HG02840 (cell line): ENCODE measurements at regions not wholly inside any gene's neighbourhood (a gene's known extent, or its start where the extent isn't known, plus 50 kb on each side); places are given as distances from the start of the nearest gene placed in this dataset.

Experiments
- ATAC-seq: cut with Tn5 transposase; IDR thresholded peaks from one replicate; pipeline ENCODE4 v1.9.1; 2021; ENCODE audit warnings: mild to moderate bottlenecking, moderate library complexity, moderate number of reproducible peaks; ENCODE audit not compliant: unreplicated experiment, low FRiP score

DNA sequence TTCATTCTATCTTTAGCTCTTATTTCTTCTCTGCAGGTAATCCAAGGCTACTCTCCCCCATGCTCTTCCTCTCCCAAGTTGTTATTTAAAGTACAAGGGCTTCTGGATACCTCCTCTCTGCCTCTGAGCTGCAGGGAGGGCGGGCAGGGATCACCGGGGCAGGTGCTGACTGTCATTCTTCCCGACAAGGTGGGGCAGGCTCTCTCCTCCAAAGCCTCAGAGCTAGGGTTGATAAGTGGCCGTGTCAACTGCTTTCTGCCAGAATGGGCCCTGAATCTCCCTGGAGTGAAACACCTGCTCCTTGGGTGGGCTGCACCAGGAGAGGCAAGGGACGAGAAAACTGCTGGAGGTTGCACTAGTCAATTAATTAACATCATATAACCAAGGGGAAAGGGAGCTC lies 250.3 kb downstream of the SLC4A3 start:
- no peak for ATAC-seq

DNA sequence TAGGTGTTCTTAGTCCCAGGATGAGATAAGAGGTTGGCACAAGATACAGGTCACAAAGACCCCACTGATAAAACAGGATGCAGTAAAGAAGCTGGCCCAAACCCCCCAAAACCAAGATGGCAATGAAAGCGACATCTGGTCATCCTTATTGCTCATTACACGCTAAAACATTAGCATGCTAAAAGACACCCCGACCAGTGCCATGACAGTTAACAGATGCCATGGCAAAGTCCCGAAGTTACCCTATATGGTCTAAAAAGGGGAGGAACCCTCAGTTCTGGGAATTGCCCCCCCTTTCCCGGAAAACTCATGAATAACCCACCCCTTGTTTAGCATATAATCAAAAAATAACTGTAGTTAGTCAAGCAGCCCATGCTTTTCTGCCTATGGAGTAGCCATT lies 251.1 kb downstream of the SLC4A3 start:
- no peak for ATAC-seq

DNA sequence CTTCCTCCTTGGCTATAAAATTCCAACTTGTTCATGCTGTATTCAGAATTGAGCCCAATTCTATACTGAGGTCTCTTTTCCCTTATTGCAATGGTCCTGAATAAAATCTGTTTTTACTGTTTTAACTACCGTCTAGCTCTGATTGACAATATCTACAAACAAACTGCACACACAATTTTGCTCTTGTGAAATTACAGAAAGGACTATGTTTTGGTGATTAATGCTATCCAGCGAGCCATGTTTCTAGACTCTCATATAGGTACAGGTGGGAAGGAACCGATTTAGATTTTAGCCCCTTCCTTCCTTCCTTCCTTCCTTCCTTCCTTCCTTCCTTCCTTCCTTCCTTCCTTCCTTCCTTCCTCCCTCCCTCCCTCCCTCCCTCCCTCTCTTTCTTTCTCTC lies 254.4 kb downstream of the SLC4A3 start:
- no peak for ATAC-seq

DNA sequence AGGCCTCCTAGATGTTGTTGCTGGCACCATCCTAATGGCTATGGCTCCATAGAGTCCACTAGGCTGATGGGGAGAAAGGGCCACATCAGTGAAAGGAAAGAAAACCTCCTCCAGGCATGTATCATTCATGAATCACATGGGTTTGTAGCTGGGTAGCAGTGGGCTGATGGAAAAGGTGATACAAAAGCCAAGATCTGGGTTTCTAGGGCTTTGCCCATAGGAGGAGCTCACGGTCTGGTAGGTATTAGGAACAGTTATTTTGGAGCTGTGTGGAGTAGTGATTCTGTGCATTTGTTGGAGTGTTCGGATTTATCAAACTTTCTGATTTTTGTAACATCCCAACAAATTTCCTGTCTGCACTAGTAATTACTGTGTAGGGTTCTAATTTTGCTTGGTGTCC lies 259.2 kb downstream of the SLC4A3 start:
- ATAC-seq, result no peak

DNA sequence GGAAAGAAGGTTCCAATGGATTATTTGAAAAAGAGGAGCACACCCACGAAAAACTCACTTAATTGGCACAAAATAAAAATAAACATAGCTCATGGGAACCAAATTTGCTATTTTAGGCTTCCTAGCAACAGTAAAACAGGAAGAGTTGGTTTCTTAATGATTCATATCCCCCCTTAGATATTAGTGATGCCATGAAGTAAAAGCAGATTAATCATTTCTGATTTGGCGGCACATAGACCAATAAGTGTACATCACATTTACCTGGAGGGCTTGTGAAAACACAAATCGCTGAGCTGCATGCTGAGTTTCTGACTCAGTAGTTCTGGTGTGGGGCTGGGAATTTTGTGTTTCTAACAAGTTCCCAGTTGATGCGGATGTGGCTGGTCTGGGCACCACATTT lies 260.4 kb downstream of the SLC4A3 start:
- ATAC-seq, result no peak

DNA sequence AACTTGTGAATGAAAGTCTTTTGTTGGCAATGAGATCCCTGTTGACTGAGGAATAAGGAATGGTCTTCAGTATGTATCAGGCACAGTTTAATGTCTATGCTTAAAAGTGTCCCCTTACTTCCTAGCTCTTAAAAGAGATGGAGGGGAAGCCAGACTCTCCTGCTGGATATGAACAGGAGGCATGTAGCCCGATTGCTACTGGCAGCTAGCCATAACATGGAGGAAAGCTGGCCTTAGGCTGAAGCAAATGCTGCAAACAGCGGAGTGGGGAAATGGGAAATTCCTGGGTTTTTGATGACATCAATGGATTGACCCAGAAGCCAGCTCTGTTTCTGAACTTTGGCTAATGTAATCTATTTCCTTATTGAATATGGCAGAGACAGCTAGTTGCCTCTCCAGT lies 266.1 kb downstream of the SLC4A3 start:
- no peak for ATAC-seq

DNA sequence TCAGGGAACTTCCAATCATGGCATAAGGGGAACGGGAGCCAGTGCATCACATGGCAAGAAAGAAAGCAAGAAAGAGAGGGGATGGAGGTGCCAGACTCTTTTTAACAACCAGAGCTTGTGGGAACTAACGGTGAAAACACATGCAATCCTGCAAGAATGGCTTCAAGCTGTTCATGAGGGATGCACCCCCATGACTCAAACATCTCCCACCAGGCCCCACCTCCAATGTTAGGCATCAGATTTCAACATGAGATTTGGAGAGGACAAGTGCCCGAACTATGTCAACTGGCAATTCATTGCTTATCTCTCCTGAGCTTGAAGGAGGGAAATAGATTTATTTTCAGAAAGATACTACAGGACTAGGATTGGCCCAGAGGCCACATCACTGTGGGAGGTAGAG lies 270.0 kb downstream of the SLC4A3 start:
- ATAC-seq, result no peak

DNA sequence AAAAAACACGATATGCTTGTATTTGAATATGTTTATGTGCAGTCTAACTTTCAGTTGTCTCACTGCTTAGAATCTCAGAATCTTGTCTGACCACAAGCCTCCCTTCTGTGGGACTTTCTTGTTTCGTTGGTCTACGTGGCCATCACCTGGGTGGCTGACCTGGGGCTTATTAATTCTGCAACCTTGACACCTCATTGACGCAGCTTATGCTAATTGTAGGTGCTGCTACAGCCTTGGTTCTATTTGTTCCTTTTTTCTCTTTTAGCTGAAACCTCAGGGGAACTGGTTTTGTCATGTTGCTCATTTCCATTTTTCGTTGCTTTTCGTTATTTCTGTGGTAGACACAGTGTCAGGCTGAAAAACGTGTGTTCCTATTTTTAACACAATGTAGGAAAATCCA lies 273.7 kb downstream of the SLC4A3 start:
- ATAC-seq, result no peak

DNA sequence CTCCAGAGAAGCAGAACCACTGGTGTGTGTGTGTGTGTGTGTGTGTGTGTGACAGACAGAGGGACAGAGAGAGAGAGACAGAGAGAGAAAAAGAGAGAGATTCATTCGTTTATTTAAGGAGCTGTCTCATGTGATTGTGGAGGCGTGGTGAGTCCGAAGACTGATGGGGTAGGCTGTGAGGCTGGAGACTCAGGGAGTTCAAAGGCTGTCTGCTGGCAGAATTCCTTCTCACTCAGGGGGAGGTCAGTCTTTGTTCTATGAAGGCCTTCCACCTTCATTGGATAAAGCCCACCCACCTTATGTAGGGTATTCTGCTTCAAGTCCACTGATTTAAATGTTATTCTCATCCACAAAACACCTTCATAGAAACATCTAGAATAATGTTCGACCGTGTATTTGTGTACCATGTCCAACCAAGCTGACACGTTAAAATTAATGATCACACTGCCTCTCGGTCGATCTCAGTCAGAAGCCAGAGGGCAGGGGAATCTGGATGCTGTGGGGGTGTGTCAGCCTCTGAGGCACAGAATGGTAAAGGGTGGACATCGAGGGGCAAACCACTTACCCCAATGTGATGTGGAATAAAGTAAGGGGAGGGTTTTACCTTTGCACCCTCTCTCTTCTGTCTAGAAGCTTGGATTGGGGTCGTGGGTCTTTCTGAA lies 275.6 kb downstream of the SLC4A3 start:
- no peak for ATAC-seq

DNA sequence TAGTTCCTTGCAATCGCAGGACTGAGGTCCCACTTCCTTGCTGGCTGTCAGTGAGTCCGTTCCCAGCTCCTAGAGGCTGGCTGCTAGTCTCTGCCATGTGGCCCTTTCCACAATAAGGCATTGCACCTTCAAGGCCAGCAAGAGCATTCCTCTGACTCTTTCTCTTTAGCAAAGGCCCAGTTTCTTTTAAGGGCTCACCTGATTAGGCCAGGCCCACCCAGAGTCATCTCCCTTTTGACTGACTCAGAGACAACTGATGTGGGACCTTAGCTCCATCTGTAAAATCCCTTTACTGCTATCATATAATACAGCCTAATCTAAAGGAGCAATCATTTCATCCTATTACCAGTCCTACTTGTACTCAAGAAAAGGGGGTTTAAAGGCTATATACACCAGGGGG lies 278.2 kb downstream of the SLC4A3 start:
- ATAC-seq, result no peak

DNA sequence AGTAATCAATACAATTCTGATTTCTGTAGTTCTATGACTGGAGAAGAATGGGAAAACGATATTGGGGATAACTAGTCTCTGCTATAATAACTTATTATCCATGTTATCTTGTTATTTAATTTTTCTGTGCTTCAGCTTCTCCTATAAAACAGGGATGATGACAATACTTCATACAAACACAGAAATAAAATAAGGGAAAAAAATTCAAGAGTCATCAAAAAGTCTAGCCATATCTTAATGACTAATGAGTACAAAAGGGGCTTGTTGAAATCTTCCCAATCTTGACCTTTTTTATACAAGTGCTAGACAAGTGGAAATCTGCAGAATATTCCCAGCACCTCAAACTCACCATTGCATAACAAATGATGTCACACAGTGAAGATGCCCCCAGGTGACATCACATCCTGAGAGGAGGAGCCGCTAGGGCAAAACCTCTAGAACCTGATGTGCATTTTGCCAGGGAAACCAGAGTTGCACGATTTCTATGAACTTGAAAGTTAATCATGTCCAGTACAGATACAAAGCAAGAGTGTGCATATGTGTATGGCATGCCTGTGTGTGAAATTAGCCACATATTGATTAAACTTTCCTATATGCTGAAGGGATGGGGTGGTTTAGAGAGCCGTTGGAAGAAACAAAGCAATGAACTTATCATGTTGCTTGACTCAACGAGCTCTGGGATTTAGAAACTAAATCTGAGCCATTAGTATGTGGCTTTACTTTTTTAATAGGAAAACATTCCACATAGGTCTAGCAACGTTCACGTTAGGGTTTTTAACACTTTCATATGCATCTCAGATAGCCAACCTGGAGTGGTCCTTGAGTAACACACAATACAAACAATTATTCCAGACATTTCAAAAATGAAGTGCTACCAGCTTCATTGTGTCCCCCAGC lies 278.9 kb downstream of the SLC4A3 start:
- ATAC-seq, result no peak

DNA sequence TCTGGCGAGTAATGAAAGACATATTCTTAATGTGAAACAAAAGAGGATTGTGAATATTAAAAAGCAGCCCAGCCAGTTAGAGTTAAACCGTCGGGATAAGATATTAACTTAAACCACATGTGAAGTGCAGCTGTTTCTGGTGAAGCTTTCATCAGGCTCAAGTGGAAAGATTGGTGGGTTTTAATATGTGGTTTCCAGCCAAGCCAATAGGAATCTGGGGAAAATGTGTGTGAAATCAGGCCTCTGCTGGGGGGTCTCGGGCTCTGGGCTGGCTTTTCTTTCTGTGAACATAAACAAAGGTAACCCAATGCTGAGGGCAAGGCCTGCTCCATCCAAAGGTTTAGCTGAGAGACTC lies 279.6 kb downstream of the SLC4A3 start:
- ATAC-seq, result no peak

DNA sequence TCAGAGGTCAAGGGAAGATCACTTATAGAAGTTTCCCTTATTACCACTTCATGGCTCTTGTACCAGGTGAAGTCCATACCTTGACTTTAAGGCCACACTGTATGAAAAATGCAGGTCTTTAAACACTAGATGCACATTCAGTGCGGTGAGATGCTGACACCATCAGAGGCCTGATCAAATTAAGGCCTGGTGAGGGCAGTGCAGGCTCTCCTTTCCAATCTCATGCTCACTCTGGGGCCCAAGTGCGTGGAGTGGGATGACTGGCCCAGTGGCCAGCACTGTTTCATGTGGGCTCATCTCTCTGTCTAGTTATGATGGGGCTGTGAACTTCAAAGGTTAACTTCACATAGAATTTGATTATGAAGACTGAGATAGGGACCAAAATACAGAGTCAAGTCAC lies 281.1 kb downstream of the SLC4A3 start:
- ATAC-seq, result no peak

DNA sequence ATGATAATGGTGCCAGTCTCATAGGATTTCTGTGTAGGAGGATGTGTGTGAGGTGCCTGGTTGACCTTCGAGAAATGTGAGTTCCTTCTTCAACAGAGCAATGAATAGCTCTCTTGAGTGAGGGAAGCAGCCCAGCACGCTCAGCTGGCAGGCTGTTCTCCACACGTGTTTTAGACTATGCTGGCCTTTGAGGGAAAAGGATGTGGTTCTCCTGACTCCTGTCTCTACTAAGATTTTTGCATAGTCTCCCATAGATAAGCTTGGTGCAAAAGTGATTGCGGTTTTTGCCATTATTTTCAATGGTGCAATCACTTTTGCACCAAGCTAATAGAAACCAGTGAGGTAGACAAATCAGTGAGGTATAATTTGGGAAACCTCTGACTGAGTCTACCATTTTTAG lies 284.1 kb downstream of the SLC4A3 start:
- no peak for ATAC-seq

DNA sequence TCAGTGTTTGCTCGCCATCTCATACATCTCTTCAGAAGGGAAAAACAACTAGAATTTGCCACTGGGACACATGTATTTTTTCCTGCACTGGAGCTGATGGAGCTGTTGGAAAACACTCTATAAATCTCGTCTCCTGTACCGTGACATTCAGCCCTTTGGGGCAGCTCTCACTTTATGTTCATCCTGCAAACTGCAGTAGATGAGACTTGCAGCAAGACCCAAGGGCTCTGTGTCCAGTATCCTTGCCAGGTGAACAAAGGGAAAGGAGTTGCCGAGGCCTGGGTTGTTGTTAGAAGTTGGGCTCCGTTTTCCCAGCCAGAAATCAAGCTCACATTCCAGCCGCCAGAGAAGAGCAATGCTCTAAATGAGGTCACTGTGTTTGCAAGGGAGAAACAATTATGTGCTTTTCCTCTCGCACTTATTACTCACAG lies 285.1 kb downstream of the SLC4A3 start:
- ATAC-seq, result no peak

DNA sequence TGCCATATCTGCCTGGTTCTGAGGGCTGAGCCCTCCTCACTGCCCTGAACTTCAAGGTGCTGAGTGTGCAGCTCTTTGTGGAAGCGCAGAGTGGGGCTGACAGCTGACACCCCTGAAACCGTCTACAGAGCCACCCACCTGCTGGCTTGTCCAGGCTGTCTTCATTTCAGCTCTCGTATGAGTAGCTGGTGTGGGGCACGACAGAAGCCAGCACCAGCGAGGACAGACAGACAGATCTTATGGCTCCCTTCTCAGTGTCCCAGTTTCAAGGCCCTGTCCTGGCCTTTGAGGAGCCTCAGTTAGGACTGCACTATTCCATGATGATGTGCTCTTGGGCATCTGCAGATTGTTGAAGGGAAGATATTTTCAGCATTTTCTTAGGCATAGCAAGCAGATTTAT lies 287.1 kb downstream of the SLC4A3 start:
- ATAC-seq, result no peak

DNA sequence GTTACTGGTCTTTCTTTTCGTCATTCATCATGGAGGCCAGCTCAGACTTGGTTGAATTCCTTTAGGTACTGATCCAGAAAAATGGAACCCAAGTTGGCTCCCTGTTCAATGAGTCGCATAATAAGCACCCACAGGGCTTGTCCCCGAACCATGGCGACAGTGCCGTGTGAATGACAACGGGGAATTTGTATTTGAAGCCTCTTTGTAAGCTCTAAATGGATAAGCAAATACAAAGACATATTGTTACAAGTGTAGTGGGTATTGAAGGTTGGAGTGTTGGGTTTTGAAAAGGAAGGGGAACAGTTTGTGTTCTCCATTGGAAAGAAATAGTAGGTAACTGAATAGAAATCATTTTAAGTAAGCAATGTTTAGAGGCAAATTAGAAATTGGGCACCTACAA lies 288.9 kb downstream of the SLC4A3 start:
- ATAC-seq, result no peak

DNA sequence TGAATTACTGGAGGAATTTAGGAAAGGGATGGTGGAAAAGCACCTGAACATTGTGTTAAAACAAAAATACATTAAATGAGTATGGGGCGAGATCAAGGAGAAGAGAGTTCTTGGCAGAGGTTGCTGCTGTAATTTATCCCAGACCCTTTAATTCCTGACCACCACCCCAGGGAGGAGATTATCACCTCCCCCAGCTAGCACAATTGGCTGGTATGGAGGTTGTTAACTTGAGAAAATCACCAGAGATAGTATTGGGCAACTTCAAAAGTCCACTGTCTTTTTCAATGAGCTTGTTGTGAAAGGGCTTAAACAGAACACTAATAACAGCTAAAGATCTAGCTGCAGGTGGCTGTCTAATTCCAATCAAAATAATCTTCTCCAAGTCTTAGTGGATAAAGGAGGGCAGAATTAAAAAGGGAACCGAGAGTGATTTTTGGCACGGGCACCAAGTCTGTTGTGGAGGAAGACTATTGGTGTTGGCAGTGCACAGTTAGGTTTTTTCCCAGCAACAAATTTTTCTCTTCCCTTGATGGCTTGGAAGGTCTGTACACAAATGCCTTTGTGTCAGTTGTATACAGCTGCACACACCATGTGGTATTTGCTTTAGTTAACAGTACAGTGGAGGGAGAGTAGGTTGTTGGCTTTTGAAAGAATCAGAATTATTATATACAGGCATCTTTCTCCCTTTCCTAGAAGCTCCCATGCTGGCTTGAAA lies 289.5 kb downstream of the SLC4A3 start:
- no peak for ATAC-seq

DNA sequence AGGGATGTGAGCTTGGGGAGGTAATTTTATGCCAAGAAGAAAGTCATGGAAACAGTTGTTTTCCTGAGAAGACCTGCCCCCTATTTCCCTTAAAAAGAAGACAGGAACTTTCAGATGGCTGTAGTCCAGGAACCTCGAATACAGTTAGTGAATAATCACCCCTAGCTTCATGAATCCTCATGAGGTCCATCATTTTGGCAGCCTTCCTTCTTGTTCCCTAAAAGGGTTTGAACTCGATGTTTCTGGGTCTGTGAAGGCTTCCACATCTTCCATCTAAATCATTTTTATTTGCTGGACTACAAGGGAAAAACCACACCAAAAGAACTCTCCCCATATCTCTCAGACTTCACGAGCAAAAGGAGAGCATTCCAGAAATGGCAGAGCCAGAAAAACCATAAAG lies 290.8 kb downstream of the SLC4A3 start:
- no peak for ATAC-seq

DNA sequence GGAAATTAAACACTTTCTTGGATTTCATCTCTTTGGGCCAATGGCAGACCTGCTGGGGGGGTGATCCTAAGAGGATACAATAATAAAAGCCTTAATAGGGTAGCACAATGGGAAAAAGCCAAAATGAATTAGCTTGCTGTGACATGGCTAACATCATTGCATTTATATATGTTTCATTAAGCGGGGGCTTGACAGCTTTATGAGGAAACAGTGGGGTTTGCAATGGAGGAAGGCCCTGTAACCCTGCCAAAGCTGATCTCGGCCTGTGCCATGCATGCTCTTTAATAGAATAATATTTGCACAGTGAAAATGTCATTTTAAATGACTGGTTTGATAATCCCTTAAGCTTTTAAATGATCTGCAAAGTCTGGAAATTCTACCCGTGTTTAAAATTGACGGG lies 291.5 kb downstream of the SLC4A3 start:
- ATAC-seq, result no peak

DNA sequence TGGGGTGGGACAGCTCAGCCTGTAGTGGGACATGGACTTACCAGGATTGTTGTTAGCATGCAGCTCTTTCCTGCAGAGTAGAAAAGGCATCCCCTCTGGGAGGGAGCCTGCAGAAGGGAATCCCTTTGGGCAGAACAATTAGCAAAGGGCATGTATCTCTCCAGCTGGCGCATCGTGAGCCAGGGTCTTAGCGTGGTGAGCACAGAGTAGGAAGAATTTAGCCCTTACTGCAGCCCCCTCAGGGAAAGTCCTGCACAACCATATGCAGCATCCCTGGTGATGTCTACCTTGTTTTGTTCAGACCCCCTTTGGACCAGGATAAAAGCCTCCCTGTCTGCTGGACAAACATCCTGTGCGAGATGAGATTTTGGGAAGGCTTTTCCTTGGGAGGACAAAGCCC lies 292.1 kb downstream of the SLC4A3 start:
- no peak for ATAC-seq

DNA sequence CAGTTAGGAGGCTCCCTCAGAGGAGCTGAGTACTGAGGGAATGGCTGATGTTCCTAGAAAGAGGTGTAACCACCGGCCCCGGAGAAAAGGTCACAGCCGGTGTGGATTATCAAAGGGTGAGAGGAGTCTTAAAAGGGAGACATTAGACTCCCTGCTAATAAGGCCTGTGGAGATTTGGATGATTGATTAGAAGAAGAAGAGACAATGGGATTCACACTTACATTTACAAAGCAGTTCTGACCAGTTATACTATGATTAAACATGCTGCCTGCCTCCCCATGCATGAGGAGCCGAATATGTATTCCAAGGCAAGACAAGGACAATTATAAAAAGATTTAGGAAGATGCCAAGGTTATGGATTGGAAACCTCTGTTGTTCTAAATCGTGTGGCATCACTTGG lies 302.4 kb downstream of the SLC4A3 start:
- no peak for ATAC-seq
